ENCODE measurements at regions not wholly inside any gene's neighbourhood (a gene's known extent, or its start where the extent isn't known, plus 50 kb on each side); places are given as distances from the start of the nearest gene placed in this dataset.

GRCh38 chr2:62334009-62334408 is 138.1 kb downstream of the B3GNT2 start:
- 36% methylated on average over 4 of the region's 4 CpGs for WGBS (ENCODE audit: insufficient coverage, low coverage, missing lambda C conversion rate)
- H3K27me3 ChIP-seq (ENCODE audit: control insufficient read depth in 2 of 2, insufficient read depth in 2 of 2, low read length in 2 of 2): no peaks in the 10 kb centered on the region
- H3K4me1 ChIP-seq (replicated peaks in 1 of 2; ENCODE audit: control insufficient read depth in 2 of 2, insufficient read depth in 2 of 2, low read length in 2 of 2): peaks cover 3 to 18% of the 10 kb centered on the region in 2 experiments; a peak in 4 of 5 replicates
- no peaks in the 10 kb centered on the region for H3K9me3 ChIP-seq (replicated peaks; ENCODE audit: control insufficient read depth, insufficient read depth, low read depth, low read length)
- no peaks in the 10 kb centered on the region for H3K79me2 ChIP-seq (ENCODE audit: control insufficient read depth, insufficient read depth, low read length)
- CTCF ChIA-PET (ENCODE audit: low intra/inter-chr PET ratio): no interaction called here
- H3K4me3 ChIP-seq: no peak overlapping the region
- no TSS peak for BruUV-seq (replicated peaks)
- H2AFZ ChIP-seq (ENCODE audit: low read depth, low read length): peak overlapping the region; percentile 60
- no peak overlapping the region for H3K27ac ChIP-seq (ENCODE audit: extremely low read depth, low read depth, low read length)
- H4K20me1 ChIP-seq (replicated peaks; ENCODE audit: control insufficient read depth, insufficient read depth, low read length): no peaks in the 10 kb centered on the region
- no peak for DNase-seq (ENCODE audit: extremely low read depth in 1 of 4, low spot score in 3 of 4)
- no peaks in the 10 kb centered on the region for H3K9me1 ChIP-seq (ENCODE audit: control insufficient read depth, insufficient read depth, low read length)
- TF ChIP-seq ZNF511 (CRISPR knock-in tag; IDR thresholded peaks at IDR 0.05) (no peak), NFIC (IDR thresholded peaks at IDR 0.05) (peak; percentile 36; the same call in 1 of the 2 replicates), XRCC3 (IDR thresholded peaks at IDR 0.05) (no peak), ILK (tag; IDR thresholded peaks at IDR 0.05; ENCODE audit: borderline replicate concordance, low read depth) (no peak), E2F1 (CRISPR knock-in tag; IDR thresholded peaks at IDR 0.05) (no peak)
- ATAC-seq: no peak
- H3K9ac ChIP-seq (ENCODE audit: insufficient read depth in 1 of 2, low read depth in 2 of 2, low read length in 2 of 2): no peak overlapping the region
- POLR2A ChIA-PET: interaction anchor here (0.6 to 1.6 kb wide), 6 partner anchors 13 to 138 kb away, joined by 3 to 8 read pairs (median 4); partner anchors contain the start of gene B3GNT2
- peaks cover 2% of the 10 kb centered on the region; the same call in 1 of the 3 replicates for H3K36me3 ChIP-seq (ENCODE audit: control insufficient read depth, insufficient read depth, low read length)
- no peak overlapping the region for H3K4me2 ChIP-seq (ENCODE audit: insufficient read depth, low read length)
- no peak for FAIRE-seq
- in situ Hi-C loops (cut with MboI): no loop called here
- intact Hi-C loops (cut with micrococcal nuclease): no loop called here
